ENCODE measurements at regions not wholly inside any gene's neighbourhood (a gene's known extent, or its start where the extent isn't known, plus 50 kb on each side); places are given as distances from the start of the nearest gene placed in this dataset.

DNA sequence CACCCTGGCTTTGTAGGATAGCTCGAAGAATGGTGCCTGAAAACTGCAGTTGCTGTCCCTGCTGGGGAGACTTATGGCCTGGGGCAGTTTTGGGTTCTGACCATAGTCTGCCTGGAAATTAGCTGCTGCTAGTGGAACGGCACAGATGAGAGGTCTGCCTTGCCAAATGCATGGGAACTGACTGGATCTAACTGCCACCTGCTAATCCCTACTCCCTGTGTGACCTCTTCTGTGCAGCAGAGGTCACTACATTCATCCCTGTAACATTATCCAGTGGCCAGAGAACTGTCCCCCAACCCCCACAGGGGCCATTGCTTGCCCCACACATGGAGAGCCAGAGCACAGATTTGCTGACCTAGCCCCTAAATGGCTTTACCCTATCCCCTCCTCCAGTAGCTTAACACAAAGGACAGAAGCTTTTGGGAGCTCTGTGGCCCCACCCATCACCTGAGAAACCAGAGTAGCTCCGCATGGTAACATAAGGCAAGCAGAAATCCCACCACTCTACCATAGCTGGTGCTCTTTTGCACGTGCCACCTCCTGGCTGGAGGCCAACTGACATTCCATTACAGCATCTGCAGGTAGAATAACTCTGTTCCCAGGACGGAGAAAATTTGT is 840.0 kb downstream of the EPHA3 start:
- TF ChIP-seq, protein P1, sequence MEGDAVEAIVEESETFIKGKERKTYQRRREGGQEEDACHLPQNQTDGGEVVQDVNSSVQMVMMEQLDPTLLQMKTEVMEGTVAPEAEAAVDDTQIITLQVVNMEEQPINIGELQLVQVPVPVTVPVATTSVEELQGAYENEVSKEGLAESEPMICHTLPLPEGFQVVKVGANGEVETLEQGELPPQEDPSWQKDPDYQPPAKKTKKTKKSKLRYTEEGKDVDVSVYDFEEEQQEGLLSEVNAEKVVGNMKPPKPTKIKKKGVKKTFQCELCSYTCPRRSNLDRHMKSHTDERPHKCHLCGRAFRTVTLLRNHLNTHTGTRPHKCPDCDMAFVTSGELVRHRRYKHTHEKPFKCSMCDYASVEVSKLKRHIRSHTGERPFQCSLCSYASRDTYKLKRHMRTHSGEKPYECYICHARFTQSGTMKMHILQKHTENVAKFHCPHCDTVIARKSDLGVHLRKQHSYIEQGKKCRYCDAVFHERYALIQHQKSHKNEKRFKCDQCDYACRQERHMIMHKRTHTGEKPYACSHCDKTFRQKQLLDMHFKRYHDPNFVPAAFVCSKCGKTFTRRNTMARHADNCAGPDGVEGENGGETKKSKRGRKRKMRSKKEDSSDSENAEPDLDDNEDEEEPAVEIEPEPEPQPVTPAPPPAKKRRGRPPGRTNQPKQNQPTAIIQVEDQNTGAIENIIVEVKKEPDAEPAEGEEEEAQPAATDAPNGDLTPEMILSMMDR (IDR thresholded peaks at IDR 0.05): no peak
- TF ChIP-seq EZH2 (IDR thresholded peaks at IDR 0.05; ENCODE audit: borderline replicate concordance, insufficient read depth, low read depth, low read length, poor library complexity, severe bottlenecking): no peak
